Neutrophil (primary cell): ENCODE measurements at regions not wholly inside any gene's neighbourhood (a gene's known extent, or its start where the extent isn't known, plus 50 kb on each side); places are given as distances from the start of the nearest gene placed in this dataset.

Experiments
- H3K27ac ChIP-seq: fragments of 200-600 bp; sonication (generic); 2 replicates; pipeline ENCODE4 v1.5.1; 2016; ENCODE audit warnings: mild to moderate bottlenecking, moderate library complexity
- H3K27me3 ChIP-seq: fragments of 200-600 bp; sonication (generic); 2 replicates; pipeline ENCODE4 v1.6.0; 2016; ENCODE audit warnings: mild to moderate bottlenecking
- H3K36me3 ChIP-seq: fragments of 200-600 bp; sonication (generic); 2 replicates; pipeline ENCODE4 v1.5.1; 2017
- H3K4me1 ChIP-seq, 2 experiments: fragments of 200-600 bp in 1 of 2; sonication (generic) in 1 of 2; 1 replicate in 1 of 2; 2 replicates in 1 of 2; pipeline versions ENCODE4 v1.5.1 to v1.6.1; 2013 to 2016; ENCODE audit warnings: low read depth in 1 of 2, low read length in 1 of 2, mild to moderate bottlenecking in 1 of 2, moderate library complexity in 1 of 2; ENCODE audit not compliant: control insufficient read depth in 1 of 2, insufficient read depth in 1 of 2
- H3K4me3 ChIP-seq, 2 experiments: fragments of 200-600 bp in 1 of 2; sonication (generic) in 1 of 2; 1 replicate in 1 of 2; 2 replicates in 1 of 2; pipeline ENCODE4 v1.5.1; 2013 to 2016; ENCODE audit warnings: low read depth in 1 of 2, low read length in 1 of 2, mild to moderate bottlenecking in 1 of 2, moderate library complexity in 1 of 2
- H3K9me3 ChIP-seq: fragments of 200-600 bp; sonication (generic); 2 replicates; pipeline ENCODE4 v1.5.1; 2016
- TF ChIP-seq, protein P1 (sequence below): fragments of 200-600 bp; sonication (generic); IDR thresholded peaks from 2 replicates; pipeline ENCODE4 v1.5.1; 2016; ENCODE audit warnings: antibody characterized with exemption

DNA sequence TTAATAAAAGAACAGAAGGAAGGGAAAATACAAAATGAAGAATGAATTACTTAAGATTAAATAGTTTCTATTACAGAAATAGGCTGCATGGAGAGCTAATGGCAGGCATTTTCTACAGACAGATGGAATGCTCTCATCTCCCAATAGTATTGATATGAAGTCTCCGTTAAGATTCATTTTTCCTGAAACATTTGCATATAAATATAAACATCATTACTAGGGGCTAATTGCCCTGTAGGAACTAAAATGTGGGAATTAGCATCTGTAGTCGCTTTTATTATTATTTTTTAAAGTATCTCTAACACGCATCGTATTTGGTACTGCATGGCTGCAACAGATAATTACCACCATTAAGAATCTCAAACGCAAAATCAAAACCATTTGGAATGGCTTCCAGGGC lies 2275.5 kb downstream of the MAT2B start:
- H3K4me1 ChIP-seq, result no peaks in the 10 kb centered on the region
- no peaks in the 10 kb centered on the region for H3K9me3 ChIP-seq
- H3K36me3 ChIP-seq, result no peaks in the 10 kb centered on the region
- H3K27me3 ChIP-seq, result no peaks in the 10 kb centered on the region
- TF ChIP-seq, protein P1, sequence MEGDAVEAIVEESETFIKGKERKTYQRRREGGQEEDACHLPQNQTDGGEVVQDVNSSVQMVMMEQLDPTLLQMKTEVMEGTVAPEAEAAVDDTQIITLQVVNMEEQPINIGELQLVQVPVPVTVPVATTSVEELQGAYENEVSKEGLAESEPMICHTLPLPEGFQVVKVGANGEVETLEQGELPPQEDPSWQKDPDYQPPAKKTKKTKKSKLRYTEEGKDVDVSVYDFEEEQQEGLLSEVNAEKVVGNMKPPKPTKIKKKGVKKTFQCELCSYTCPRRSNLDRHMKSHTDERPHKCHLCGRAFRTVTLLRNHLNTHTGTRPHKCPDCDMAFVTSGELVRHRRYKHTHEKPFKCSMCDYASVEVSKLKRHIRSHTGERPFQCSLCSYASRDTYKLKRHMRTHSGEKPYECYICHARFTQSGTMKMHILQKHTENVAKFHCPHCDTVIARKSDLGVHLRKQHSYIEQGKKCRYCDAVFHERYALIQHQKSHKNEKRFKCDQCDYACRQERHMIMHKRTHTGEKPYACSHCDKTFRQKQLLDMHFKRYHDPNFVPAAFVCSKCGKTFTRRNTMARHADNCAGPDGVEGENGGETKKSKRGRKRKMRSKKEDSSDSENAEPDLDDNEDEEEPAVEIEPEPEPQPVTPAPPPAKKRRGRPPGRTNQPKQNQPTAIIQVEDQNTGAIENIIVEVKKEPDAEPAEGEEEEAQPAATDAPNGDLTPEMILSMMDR, result no peak
- no peak overlapping the region for H3K27ac ChIP-seq
- H3K4me3 ChIP-seq, result no peak overlapping the region

GRCh38 chr5:165781738-165782137 lies 2276.3 kb downstream of the MAT2B start:
- H3K27me3 ChIP-seq, result no peaks in the 10 kb centered on the region
- no peak overlapping the region for H3K27ac ChIP-seq
- TF ChIP-seq, protein P1, result no peak
- H3K9me3 ChIP-seq, result no peaks in the 10 kb centered on the region
- H3K36me3 ChIP-seq, result no peaks in the 10 kb centered on the region
- H3K4me3 ChIP-seq, result no peak overlapping the region
- no peaks in the 10 kb centered on the region for H3K4me1 ChIP-seq

DNA sequence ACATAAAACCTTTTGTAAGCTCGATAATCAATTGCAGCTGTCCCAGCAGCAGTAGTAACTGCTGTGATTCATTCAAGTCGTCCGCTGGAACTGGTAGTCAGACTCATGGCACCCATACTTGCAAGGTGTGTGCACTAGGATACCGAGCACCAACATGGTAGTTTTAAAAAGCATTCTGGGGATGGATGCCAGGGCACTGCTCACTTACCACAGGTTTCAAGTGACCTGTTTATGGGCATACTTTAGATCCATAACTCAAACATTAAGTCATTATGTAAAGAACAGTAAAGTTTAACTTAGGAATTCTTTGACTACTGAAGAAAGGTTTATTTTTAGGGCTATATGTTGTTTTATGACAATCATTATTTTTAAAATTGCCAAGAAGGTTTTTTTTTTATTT lies 2277.6 kb downstream of the MAT2B start:
- Histone ChIP-seq H3K4me1 (no peaks in the 10 kb centered on the region), H3K9me3 (no peaks in the 10 kb centered on the region), H3K4me3 (no peak overlapping the region), H3K27ac (no peak overlapping the region), H3K36me3 (no peaks in the 10 kb centered on the region), H3K27me3 (no peaks in the 10 kb centered on the region)
- TF ChIP-seq, protein P1, result no peak

DNA sequence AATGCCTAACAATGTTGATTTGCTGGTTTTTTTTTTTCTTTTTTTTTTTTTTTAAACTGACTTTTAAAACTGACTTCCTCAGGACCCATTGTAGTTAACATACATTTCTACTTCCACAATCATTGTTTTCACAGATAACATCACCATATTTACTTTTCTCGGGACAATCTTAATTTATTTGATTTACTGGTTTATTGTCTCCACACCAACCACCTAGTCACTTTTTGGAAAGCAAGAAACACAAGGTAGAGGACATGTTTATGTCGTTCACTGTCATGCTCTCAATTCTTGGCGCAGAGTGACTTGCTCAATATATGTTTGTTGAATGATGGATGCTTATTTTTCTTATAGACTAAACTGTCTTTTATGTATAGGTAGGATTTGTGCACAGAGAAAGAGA lies 2280.7 kb downstream of the MAT2B start:
- Histone ChIP-seq H3K9me3 (no peaks in the 10 kb centered on the region), H3K27ac (no peak overlapping the region), H3K4me3 (no peak overlapping the region), H3K27me3 (no peaks in the 10 kb centered on the region), H3K36me3 (no peaks in the 10 kb centered on the region), H3K4me1 (no peaks in the 10 kb centered on the region)
- TF ChIP-seq, protein P1, result no peak

GRCh38 chr5:165795073-165795472 lies 2289.7 kb downstream of the MAT2B start:
- Histone ChIP-seq H3K9me3 (peaks cover 3% of the 10 kb centered on the region), H3K36me3 (no peaks in the 10 kb centered on the region), H3K4me1 (no peaks in the 10 kb centered on the region), H3K27me3 (no peaks in the 10 kb centered on the region), H3K4me3 (no peak overlapping the region), H3K27ac (no peak overlapping the region)
- TF ChIP-seq, protein P1, result no peak

DNA sequence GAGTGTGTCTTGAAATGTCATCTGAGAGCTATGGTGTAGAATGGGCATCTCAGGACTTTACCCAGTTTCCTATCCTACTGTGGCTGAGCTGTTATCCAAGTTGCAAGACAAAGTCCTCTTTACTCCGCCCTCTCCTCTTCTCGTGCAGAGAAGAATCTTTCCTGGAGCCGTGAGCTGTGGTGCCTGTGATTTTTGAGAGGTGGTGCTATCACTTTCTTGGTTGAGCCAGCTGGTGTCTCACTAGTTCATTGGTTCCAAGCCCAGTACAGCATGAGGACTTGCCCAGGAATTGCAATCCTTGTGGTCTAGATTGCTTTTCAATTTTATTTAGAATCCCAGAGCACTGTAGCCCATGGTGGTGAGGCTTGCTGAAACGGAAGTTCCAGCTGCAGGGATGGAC lies 2300.3 kb downstream of the MAT2B start:
- H3K4me3 ChIP-seq, result no peak overlapping the region
- H3K27ac ChIP-seq, result no peak overlapping the region
- H3K27me3 ChIP-seq, result no peaks in the 10 kb centered on the region
- H3K4me1 ChIP-seq, result no peaks in the 10 kb centered on the region
- TF ChIP-seq, protein P1, result no peak
- no peaks in the 10 kb centered on the region for H3K9me3 ChIP-seq
- H3K36me3 ChIP-seq, result no peaks in the 10 kb centered on the region
